IPS DF 4.7 (cell line): ENCODE measurements at regions not wholly inside any gene's neighbourhood (a gene's known extent, or its start where the extent isn't known, plus 50 kb on each side); places are given as distances from the start of the nearest gene placed in this dataset.

Source experiments
- DNase-seq: peaks from one replicate; pipeline ENCODE4 v3.0.0-alpha.2; 2013; ENCODE audit warnings: low spot score; ENCODE audit errors: extremely low read depth

- DNase-seq, result no peak
Measured at GRCh38 chr9:16309082-16309468, 561.4 kb downstream of the BNC2 start.

GRCh38 chr9:16309469-16310271 is 560.8 kb downstream of the BNC2 start:
- DNase-seq, result no peak

GRCh38 chr9:16310278-16311110 is 560.0 kb downstream of the BNC2 start:
- no peak for DNase-seq

- no peak for DNase-seq
Measured at GRCh38 chr9:16312116-16312515, 558.4 kb downstream of the BNC2 start.

- no peak for DNase-seq
Measured at GRCh38 chr9:16312962-16313546, 557.4 kb downstream of the BNC2 start.

GRCh38 chr9:16314476-16314875 is 556.0 kb downstream of the BNC2 start:
- DNase-seq, result no peak

- DNase-seq, result no peak
Measured at GRCh38 chr9:16315720-16316119, 554.8 kb downstream of the BNC2 start.

GRCh38 chr9:16316456-16316855 is 554.0 kb downstream of the BNC2 start:
- DNase-seq, result no peak

- DNase-seq, result no peak
Measured at GRCh38 chr9:16316911-16317817, 553.3 kb downstream of the BNC2 start.

GRCh38 chr9:16318516-16319060 is 551.9 kb downstream of the BNC2 start:
- DNase-seq, result no peak

- DNase-seq, result no peak
Measured at GRCh38 chr9:16319646-16320045, 550.8 kb downstream of the BNC2 start.

- no peak for DNase-seq
Measured at GRCh38 chr9:16320338-16320902, 550.0 kb downstream of the BNC2 start.

- DNase-seq, result no peak
Measured at GRCh38 chr9:16321461-16322119, 548.9 kb downstream of the BNC2 start.

- no peak for DNase-seq
Measured at GRCh38 chr9:16322849-16323248, 547.6 kb downstream of the BNC2 start.

- no peak for DNase-seq
Measured at GRCh38 chr9:16325966-16326365, 544.5 kb downstream of the BNC2 start.

- no peak for DNase-seq
Measured at GRCh38 chr9:16328349-16328748, 542.1 kb downstream of the BNC2 start.

- DNase-seq, result no peak
Measured at GRCh38 chr9:16329671-16330113, 540.8 kb downstream of the BNC2 start.

GRCh38 chr9:16331031-16331430 is 539.4 kb downstream of the BNC2 start:
- DNase-seq, result no peak

- no peak for DNase-seq
Measured at GRCh38 chr9:16331527-16331926, 538.9 kb downstream of the BNC2 start.

- no peak for DNase-seq
Measured at GRCh38 chr9:16333691-16334090, 536.8 kb downstream of the BNC2 start.
